ENCODE measurements at regions not wholly inside any gene's neighbourhood (a gene's known extent, or its start where the extent isn't known, plus 50 kb on each side); places are given as distances from the start of the nearest gene placed in this dataset.

- DNase-seq (ENCODE audit: low spot score) (no peak), ATAC-seq (no peak)
- POLR2A ChIA-PET, result no interaction called here
- CTCF ChIA-PET, result no interaction called here
- Mint-ChIP-seq H3K36me3 (no peaks in the 10 kb centered on the region), H3K27me3 (ENCODE audit: low read depth) (no peaks in the 10 kb centered on the region), H3K27ac (no peak overlapping the region), H3K4me1 (no peaks in the 10 kb centered on the region), H3K9me3 (peaks cover 7% of the 10 kb centered on the region), H3K4me3 (no peak overlapping the region)
- TF ChIP-seq, protein P1, sequence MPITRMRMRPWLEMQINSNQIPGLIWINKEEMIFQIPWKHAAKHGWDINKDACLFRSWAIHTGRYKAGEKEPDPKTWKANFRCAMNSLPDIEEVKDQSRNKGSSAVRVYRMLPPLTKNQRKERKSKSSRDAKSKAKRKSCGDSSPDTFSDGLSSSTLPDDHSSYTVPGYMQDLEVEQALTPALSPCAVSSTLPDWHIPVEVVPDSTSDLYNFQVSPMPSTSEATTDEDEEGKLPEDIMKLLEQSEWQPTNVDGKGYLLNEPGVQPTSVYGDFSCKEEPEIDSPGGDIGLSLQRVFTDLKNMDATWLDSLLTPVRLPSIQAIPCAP (CRISPR knock-in tag; IDR thresholded peaks at IDR 0.05), result no peak
- TF ChIP-seq, protein P2, sequence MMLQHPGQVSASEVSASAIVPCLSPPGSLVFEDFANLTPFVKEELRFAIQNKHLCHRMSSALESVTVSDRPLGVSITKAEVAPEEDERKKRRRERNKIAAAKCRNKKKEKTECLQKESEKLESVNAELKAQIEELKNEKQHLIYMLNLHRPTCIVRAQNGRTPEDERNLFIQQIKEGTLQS (CRISPR knock-in tag; conservative IDR thresholded peaks at IDR 0.05), result no peak
- TF ChIP-seq, protein P3, sequence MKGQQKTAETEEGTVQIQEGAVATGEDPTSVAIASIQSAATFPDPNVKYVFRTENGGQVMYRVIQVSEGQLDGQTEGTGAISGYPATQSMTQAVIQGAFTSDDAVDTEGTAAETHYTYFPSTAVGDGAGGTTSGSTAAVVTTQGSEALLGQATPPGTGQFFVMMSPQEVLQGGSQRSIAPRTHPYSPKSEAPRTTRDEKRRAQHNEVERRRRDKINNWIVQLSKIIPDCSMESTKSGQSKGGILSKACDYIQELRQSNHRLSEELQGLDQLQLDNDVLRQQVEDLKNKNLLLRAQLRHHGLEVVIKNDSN (CRISPR knock-in tag; IDR thresholded peaks at IDR 0.05), result no peak
- TF ChIP-seq MXD4 (CRISPR knock-in tag; IDR thresholded peaks at IDR 0.05; ENCODE audit: borderline replicate concordance), result no peak
- no peak for TF ChIP-seq RELA (CRISPR knock-in tag; IDR thresholded peaks at IDR 0.05; ENCODE audit: borderline replicate concordance)
- TF ChIP-seq EMX1 (CRISPR knock-in tag; IDR thresholded peaks at IDR 0.05), result no peak
- no peak for TF ChIP-seq ZNF396 (CRISPR knock-in tag; IDR thresholded peaks at IDR 0.05; ENCODE audit: borderline replicate concordance)
- no peak for TF ChIP-seq FOXK1 (CRISPR knock-in tag; IDR thresholded peaks at IDR 0.05)
- TF ChIP-seq ESRRA (CRISPR knock-in tag; IDR thresholded peaks at IDR 0.05; ENCODE audit: borderline replicate concordance), result no peak
- TF ChIP-seq JUN (CRISPR knock-in tag; IDR thresholded peaks at IDR 0.05), result no peak
- TF ChIP-seq NR3C1 (CRISPR knock-in tag; conservative IDR thresholded peaks at IDR 0.05; ENCODE audit: low read depth), result no peak
- TF ChIP-seq NFATC4 (CRISPR knock-in tag; IDR thresholded peaks at IDR 0.05), result no peak
- TF ChIP-seq, protein P4, sequence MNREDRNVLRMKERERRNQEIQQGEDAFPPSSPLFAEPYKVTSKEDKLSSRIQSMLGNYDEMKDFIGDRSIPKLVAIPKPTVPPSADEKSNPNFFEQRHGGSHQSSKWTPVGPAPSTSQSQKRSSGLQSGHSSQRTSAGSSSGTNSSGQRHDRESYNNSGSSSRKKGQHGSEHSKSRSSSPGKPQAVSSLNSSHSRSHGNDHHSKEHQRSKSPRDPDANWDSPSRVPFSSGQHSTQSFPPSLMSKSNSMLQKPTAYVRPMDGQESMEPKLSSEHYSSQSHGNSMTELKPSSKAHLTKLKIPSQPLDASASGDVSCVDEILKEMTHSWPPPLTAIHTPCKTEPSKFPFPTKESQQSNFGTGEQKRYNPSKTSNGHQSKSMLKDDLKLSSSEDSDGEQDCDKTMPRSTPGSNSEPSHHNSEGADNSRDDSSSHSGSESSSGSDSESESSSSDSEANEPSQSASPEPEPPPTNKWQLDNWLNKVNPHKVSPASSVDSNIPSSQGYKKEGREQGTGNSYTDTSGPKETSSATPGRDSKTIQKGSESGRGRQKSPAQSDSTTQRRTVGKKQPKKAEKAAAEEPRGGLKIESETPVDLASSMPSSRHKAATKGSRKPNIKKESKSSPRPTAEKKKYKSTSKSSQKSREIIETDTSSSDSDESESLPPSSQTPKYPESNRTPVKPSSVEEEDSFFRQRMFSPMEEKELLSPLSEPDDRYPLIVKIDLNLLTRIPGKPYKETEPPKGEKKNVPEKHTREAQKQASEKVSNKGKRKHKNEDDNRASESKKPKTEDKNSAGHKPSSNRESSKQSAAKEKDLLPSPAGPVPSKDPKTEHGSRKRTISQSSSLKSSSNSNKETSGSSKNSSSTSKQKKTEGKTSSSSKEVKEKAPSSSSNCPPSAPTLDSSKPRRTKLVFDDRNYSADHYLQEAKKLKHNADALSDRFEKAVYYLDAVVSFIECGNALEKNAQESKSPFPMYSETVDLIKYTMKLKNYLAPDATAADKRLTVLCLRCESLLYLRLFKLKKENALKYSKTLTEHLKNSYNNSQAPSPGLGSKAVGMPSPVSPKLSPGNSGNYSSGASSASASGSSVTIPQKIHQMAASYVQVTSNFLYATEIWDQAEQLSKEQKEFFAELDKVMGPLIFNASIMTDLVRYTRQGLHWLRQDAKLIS (CRISPR knock-in tag; IDR thresholded peaks at IDR 0.05; ENCODE audit: borderline replicate concordance), result no peak
Measured at GRCh38 chr5:100469767-100470166, 65.4 kb upstream of the FAM174A start.

DNA sequence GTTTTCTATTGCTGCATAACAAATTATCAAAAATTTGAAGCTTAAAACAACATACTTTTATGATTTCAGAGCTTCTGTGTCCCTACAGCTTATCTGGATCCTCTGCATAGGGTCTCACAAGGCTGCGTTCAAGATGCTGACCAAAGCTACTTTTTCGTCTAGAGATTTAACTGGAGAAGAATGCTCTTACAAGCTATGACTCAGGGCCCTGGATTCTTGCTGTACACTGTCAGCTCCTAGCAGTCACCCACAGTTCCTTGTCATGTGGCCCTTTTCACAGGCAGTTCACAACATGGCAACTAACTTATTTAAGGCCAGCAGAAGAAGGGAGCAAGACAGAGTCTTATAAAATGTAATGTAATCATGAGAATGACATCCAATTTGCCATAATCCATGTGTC is 70.8 kb upstream of the FAM174A start:
- H3K27me3 Mint-ChIP-seq (ENCODE audit: low read depth), result no peaks in the 10 kb centered on the region
- ChIA-PET POLR2A (no interaction called here), CTCF (no interaction called here)
- peaks cover 31% of the 10 kb centered on the region for H3K9me3 Mint-ChIP-seq
- H3K4me3 Mint-ChIP-seq, result no peak overlapping the region
- no peak overlapping the region for H3K27ac Mint-ChIP-seq
- no peaks in the 10 kb centered on the region for H3K4me1 Mint-ChIP-seq
- peaks cover 7% of the 10 kb centered on the region for H3K36me3 Mint-ChIP-seq
- TF ChIP-seq ZNF423 (CRISPR knock-in tag; IDR thresholded peaks at IDR 0.05) (no peak), TCF7 (CRISPR knock-in tag; IDR thresholded peaks at IDR 0.05; ENCODE audit: low read depth) (no peak), PREB (CRISPR knock-in tag; IDR thresholded peaks at IDR 0.05; ENCODE audit: borderline replicate concordance) (no peak), ETV6 (CRISPR knock-in tag; IDR thresholded peaks at IDR 0.05) (no peak), ZNF416 (CRISPR knock-in tag; IDR thresholded peaks at IDR 0.05) (no peak), CREB1 (CRISPR knock-in tag; IDR thresholded peaks at IDR 0.05) (no peak), HMGA2 (CRISPR knock-in tag; IDR thresholded peaks at IDR 0.05) (no peak), ZBTB43 (CRISPR knock-in tag; IDR thresholded peaks at IDR 0.05) (no peak), GTF2I (CRISPR knock-in tag; conservative IDR thresholded peaks at IDR 0.05) (no peak), ZNF263 (CRISPR knock-in tag; IDR thresholded peaks at IDR 0.05; ENCODE audit: low read depth) (no peak)
- ATAC-seq (no peak), DNase-seq (ENCODE audit: low spot score) (no peak)

All from WTC11 (cell line).